Adrenal gland (tissue), 5 donors: ENCODE measurements at regions not wholly inside any gene's neighbourhood (a gene's known extent, or its start where the extent isn't known, plus 50 kb on each side); places are given as distances from the start of the nearest gene placed in this dataset.

ENCODE experiments used
- POLR2A ChIP-seq, 2 donors: fragments of 450-650 bp; IDR thresholded peaks; one replicate each; pipeline ENCODE4 v1.6.1; 2017; ENCODE audit warnings: antibody characterized with exemption in 2 of 2, mild to moderate bottlenecking in 2 of 2, moderate library complexity in 1 of 2
- TF ChIP-seq, protein P1 (sequence below), 6 experiments: fragments of 450-650 bp in 4 of 6; fragments of 200-600 bp in 2 of 6; sonication (generic) in 1 of 6; IDR thresholded peaks; 1 replicate in 5 of 6; 2 replicates in 1 of 6; pipeline versions ENCODE4 v1.5.1 to v1.8.0; 2016 to 2021; ENCODE audit warnings: antibody characterized with exemption in 6 of 6, mild to moderate bottlenecking in 2 of 6, moderate library complexity in 1 of 6
- donor health status: DM: no; HTN: no; CAD: no.

DNA sequence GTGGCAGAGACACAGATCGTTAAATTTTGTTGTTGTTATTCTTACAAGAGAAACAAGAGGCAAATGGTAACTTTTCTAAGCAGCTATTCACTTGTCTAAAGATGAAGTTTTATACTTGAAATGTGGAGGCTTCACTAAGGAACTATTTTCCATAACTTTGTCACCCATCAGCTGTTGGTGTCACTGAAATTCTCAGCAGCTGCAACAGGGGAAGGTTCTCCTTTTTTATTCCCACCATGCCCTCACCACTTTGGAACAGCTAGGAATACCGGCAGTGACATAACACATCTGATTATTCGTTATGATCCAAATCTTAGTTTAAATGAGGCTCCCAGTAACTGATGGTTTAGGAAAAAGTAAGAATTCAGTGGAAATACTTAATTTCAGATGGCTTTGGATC is 147.0 kb upstream of the LEF1 start:
- no peak for TF ChIP-seq POLR2A (IDR thresholded peaks at IDR 0.05)
- TF ChIP-seq, protein P1, sequence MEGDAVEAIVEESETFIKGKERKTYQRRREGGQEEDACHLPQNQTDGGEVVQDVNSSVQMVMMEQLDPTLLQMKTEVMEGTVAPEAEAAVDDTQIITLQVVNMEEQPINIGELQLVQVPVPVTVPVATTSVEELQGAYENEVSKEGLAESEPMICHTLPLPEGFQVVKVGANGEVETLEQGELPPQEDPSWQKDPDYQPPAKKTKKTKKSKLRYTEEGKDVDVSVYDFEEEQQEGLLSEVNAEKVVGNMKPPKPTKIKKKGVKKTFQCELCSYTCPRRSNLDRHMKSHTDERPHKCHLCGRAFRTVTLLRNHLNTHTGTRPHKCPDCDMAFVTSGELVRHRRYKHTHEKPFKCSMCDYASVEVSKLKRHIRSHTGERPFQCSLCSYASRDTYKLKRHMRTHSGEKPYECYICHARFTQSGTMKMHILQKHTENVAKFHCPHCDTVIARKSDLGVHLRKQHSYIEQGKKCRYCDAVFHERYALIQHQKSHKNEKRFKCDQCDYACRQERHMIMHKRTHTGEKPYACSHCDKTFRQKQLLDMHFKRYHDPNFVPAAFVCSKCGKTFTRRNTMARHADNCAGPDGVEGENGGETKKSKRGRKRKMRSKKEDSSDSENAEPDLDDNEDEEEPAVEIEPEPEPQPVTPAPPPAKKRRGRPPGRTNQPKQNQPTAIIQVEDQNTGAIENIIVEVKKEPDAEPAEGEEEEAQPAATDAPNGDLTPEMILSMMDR (IDR thresholded peaks at IDR 0.05): no peak
